Stimulated activated CD4-positive, alpha-beta T cell treated with anti-CD3 and anti-CD28 coated beads, Interleukin-2, amount 100 ng/mL, for 4 hours (primary cell): ENCODE measurements at regions not wholly inside any gene's neighbourhood (a gene's known extent, or its start where the extent isn't known, plus 50 kb on each side); places are given as distances from the start of the nearest gene placed in this dataset.
A peak's percentile ranks its signal among the peaks of the same experiment; 100 is the strongest.

Source experiments
- DNase-seq: peaks from one replicate; pipeline ENCODE4 v3.0.0-alpha.2; 2020; ENCODE audit warnings: low read depth

- DNase-seq, result no peak
Observed at GRCh38 chr14:37894463-37894862, 299.0 kb downstream of the TTC6 start.

- DNase-seq, result no peak
Observed at GRCh38 chr14:37899365-37899764, 303.9 kb downstream of the TTC6 start.

GRCh38 chr14:37900561-37900960, 305.1 kb downstream of the TTC6 start:
- DNase-seq, result no peak

GRCh38 chr14:37901978-37902377, 305.7 kb upstream of the SSTR1 start:
- DNase-seq, result no peak

- no peak for DNase-seq
Observed at GRCh38 chr14:37903343-37904191, 304.1 kb upstream of the SSTR1 start.

GRCh38 chr14:37924622-37925021, 283.1 kb upstream of the SSTR1 start:
- DNase-seq, result no peak

GRCh38 chr14:37932008-37932407, 275.7 kb upstream of the SSTR1 start:
- DNase-seq, result no peak

- DNase-seq, result no peak
Observed at GRCh38 chr14:37932481-37932880, 275.2 kb upstream of the SSTR1 start.

- DNase-seq, result no peak
Observed at GRCh38 chr14:37936971-37937370, 270.7 kb upstream of the SSTR1 start.

GRCh38 chr14:37939442-37940028, 268.2 kb upstream of the SSTR1 start:
- no peak for DNase-seq

- no peak for DNase-seq
Observed at GRCh38 chr14:37945959-37946358, 261.7 kb upstream of the SSTR1 start.

- DNase-seq, result no peak
Observed at GRCh38 chr14:37946819-37947218, 260.9 kb upstream of the SSTR1 start.

- DNase-seq, result no peak
Observed at GRCh38 chr14:37948266-37948665, 259.4 kb upstream of the SSTR1 start.

- no peak for DNase-seq
Observed at GRCh38 chr14:37968664-37969240, 239.0 kb upstream of the SSTR1 start.

GRCh38 chr14:37969511-37969979, 238.2 kb upstream of the SSTR1 start:
- no peak for DNase-seq

GRCh38 chr14:37970696-37971095, 237.0 kb upstream of the SSTR1 start:
- no peak for DNase-seq

- no peak for DNase-seq
Observed at GRCh38 chr14:37972941-37973887, 234.5 kb upstream of the SSTR1 start.

GRCh38 chr14:37974421-37974820, 233.3 kb upstream of the SSTR1 start:
- no peak for DNase-seq

GRCh38 chr14:37977481-37977880, 230.2 kb upstream of the SSTR1 start:
- no peak for DNase-seq

- DNase-seq, result peak; percentile 22
Observed at GRCh38 chr14:37985826-37986470, 221.8 kb upstream of the SSTR1 start.

GRCh38 chr14:37988472-37988871, 219.2 kb upstream of the SSTR1 start:
- DNase-seq, result no peak

- no peak for DNase-seq
Observed at GRCh38 chr14:37991027-37991426, 216.7 kb upstream of the SSTR1 start.
